Keratinocyte (primary cell): ENCODE measurements at regions not wholly inside any gene's neighbourhood (a gene's known extent, or its start where the extent isn't known, plus 50 kb on each side); places are given as distances from the start of the nearest gene placed in this dataset.

Source experiments
- CTCF ChIP-seq, 3 experiments: IDR thresholded peaks in 1 of 3; conservative IDR thresholded peaks in 1 of 3; optimal IDR thresholded peaks in 1 of 3; 2 replicates in 2 of 3; 3 replicates in 1 of 3; pipeline versions ENCODE3 to v1.5.1; 2011; ENCODE audit warnings: low read length in 3 of 3, mild to moderate bottlenecking in 3 of 3, moderate library complexity in 2 of 3, control low read depth in 1 of 3, inconsistent platforms in 1 of 3; ENCODE audit not compliant: insufficient read depth in 2 of 3; ENCODE audit errors: extremely low read depth in 1 of 3
- EZH2 ChIP-seq: IDR thresholded peaks from one replicate; pipeline ENCODE4 v1.6.1; 2012; ENCODE audit warnings: inconsistent platforms, mild to moderate bottlenecking, low read length, moderate library complexity

GRCh38 chr2:133952896-133953295 is 301.0 kb upstream of the MGAT5 start:
- TF ChIP-seq CTCF (optimal IDR thresholded peaks at IDR 0.05 in 1 of 3, IDR thresholded peaks at IDR 0.05 in 1 of 3, conservative IDR thresholded peaks at IDR 0.05 in 1 of 3; ENCODE audit: extremely low read depth in 1 of 3, insufficient read depth in 2 of 3, low read length in 3 of 3) (no peak), EZH2 (no peak)
